HG02571 (cell line): ENCODE measurements at regions not wholly inside any gene's neighbourhood (a gene's known extent, or its start where the extent isn't known, plus 50 kb on each side); places are given as distances from the start of the nearest gene placed in this dataset.
"Not testable (repeated sequence)": the region's sequence is repeated elsewhere in the genome, so short reads cannot be mapped to it uniquely, and the experiment has no call there.

Source experiments
- ATAC-seq: cut with Tn5 transposase; IDR thresholded peaks from one replicate; pipeline ENCODE4 v1.9.1; 2021; ENCODE audit warnings: mild to moderate bottlenecking, moderate library complexity; ENCODE audit not compliant: unreplicated experiment

DNA sequence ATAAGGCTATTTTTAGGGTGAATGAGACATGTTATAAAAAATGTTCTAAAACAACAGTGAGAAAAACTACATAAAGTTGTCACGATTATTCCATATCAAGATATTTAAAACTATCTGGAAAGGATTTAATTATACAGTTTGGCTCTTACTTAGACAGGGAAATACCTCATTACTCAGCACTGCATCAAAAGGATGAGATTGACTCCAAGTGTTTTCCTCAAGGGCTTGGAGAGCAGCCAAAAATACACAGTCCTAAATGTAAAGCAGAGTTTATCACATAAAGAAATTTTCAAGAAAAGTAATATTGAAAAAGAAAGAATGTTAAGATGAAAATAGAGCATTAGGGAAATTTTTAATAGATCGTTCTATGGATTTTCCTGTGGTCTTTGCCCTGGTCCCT, 285.5 kb upstream of the NETO1 start:
- no peak for ATAC-seq

DNA sequence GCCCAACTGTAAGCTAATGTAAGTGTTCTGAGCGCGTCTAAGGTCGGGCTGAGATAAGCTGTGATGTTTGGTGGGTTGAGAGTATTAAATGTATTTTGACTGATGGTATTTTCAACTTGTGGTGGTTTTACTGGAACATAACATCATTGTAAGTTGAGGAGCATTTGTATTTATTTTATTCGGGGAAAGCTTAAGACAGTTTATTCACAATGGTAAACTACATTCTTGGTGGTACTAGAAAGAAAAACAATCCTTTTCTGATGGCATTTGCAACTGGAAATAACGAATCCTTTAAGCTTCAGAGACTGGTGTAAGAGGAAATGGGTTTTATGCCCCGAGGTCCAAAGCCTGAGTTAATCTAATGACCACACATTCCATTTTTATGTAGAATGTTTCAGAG, 283.3 kb upstream of the NETO1 start:
- no peak for ATAC-seq

DNA sequence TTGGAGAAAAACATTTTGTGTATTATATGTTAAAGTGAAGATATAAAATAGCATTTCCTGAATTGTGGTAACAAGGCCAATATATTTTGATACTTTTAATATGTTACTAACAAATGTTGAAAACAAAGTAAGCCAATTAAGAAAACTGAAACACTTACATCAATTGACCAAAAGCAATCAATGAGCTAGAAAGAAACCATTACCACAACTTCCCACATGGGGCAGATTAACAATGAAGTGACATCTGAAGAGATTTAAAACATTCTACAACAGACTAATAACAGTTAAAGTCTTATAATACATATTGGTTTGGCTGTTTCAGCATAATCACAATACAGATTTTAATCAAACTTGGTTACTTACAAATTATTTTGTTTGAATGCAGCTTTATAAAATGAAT, 282.4 kb upstream of the NETO1 start:
- ATAC-seq, result no peak

DNA sequence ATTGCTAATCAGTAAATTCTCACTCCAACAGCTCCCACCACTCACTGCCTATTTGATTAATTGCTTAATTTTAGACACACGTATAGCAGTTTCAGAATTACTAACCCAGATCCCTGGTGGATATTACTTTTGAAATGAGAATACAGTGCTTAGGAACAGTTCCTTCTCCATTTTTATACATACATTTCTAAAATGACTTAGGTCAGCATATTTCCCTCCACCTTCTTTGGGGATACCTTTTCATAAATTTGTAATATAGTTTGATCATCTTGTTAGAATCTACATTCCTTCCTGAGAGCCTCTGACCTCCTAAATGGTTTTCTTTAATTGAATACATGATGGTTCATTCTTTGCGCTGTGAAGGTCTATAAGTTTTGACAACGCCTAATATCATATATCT, 279.8 kb upstream of the NETO1 start:
- ATAC-seq, result no peak

DNA sequence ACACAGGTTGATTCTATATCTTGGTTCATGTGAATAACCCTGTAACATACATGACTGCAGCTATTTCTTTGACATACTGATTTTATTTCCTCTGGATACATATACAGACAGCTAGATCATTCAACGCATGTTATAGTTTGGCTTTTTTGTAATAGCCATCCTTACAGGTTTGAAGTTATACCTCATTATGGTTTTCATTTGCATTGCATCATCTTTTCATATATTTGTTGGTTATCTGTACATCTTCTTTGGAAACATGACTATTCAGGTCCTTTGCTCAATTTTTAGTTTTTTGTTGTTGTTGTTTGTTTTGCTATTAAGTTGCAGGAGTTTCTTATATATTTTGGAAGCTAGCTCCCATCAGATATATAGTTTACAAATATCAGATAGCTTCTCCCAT, 276.2 kb upstream of the NETO1 start:
- ATAC-seq, result no peak

DNA sequence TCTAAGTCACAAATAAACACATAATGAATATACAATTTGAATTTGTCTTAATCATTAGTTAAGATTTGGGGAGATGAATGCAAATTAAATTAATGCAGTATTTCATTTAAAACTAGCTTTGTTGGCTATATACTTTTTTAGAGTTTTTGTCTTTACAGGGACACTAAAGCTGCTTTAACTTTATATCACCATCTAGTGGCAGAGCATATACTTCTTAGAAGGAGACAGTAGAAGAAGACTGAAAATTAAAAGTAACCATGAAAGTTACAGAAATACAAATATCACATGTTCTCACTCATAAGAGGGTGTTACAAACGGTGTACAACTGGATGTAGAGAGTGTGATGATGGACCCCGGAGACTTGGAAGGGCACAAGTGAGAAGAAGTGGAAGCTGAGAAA, 268.3 kb upstream of the NETO1 start:
- ATAC-seq, result no peak

DNA sequence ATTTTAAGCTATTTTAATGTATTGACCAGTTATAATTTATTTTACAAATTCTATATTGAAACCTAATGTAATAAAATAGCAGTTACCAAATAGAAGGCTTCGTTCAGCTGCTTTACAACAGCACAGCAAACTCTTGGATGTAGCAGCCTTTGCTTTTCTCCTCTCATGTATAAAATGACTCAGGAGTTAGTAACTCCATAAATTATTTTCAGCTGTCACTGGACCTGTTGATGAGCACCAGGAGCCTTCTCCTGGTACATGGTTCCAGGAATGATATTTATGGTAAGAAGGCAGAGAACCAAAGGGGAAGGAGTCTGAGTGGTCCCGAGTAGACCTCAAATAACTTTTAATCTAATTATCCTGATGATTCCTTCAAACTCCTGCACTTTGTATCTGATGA, 256.4 kb upstream of the NETO1 start:
- no peak for ATAC-seq

DNA sequence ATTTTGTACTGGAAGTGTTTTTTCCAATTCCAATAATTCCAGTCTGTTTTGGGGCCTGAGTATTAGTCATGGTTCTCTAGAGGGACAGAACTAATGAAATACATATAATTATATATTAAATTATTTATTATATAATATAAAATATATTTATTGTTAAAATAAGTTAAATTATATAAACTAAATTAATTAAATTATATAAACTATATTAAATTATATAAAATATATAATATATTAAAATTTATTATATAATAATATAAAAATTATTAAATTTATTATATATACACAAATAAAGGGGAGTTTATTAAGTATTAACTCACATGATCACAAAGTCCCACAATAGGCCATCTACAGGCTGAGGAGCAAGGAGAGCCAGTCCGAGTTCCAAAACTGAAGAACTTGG, 253.4 kb upstream of the NETO1 start:
- ATAC-seq, result no peak

DNA sequence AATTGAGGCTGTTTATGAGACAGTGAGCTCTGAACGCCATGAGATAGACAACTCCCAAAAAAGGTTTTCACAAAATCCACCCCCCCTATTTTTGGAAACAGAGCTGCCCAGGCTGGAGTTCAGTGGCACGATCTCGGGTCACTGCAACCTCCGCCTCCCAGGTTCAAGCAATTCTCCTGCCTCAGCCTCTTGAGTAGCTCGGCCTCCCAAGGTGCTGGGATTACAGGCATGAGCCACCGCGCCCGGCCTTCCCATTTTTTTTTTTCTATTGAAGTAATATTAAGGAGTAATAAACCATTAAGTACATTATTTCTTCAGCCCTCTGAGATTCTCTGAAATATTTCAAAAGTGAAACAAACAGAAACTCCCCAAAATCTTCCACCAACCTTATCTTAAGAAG, 252.8 kb upstream of the NETO1 start:
- ATAC-seq, result no peak

DNA sequence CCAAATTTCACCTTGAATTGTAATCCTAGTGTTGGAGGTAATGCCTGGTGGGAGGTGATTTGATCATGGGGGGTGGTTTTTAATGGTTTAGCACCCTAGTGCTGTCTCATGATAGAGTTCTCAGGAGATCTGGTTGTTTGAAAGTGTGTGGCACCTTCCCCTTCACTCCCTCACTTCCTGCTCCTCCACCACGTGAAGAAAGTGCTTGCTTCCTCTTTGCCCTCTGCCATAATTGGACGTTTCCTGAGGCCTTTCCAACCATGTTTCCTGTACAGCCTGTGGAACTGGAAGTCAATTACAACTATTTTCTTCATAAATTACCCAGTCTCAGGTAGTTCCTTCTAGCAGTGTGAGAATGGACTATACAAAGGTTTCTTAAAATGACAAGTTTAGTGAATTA, 251.8 kb upstream of the NETO1 start:
- no peak for ATAC-seq

DNA sequence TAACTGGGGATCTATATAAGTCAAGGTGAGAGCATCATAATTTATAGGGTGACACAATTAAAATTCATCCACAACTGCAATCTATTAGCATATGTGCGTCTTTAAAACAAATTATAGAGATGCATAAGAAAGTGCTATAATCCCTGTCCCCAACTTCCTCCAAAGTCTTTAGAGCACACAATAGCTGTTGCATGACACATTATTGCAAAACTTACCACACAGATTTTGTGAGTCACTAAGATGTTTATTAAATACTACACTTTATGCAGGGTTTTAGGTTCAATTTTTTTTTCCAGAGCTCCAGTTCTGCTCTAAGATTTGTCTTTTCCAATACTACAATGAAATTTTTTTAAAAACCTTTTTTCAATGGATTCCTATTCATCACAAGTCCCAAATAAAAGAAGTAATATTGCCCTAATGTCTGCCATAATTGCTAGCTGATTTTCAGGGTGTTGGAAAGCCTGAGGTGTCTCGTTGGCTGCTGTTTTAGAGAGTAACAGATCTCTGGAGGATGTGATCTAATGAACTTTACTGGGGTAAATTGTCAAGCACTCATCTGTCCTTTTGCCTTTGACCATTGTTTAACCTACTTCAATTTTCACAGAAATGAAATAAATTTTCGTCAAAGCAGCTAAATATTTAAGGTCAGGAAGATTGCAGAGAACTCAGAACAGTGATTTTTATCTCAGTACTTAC, 250.5 kb upstream of the NETO1 start:
- no peak for ATAC-seq

DNA sequence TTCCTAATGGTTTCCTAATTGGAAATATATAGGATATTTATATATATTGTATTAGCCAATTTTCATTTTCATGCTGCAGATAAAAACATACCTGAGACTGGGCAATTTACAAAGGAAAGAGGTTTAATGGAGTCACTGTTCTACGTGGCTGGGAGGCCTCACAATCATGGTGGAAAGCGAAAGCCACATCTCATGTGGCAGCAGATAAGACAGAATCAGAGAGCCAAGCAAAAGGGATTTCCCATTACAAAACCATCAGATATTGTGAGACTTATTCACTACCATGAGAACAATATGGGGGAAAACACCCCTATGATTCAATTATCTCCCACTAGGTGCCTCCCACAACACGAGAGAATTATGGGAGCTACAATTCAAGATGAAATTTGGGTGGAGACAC, 242.5 kb upstream of the NETO1 start:
- ATAC-seq, result no peak

DNA sequence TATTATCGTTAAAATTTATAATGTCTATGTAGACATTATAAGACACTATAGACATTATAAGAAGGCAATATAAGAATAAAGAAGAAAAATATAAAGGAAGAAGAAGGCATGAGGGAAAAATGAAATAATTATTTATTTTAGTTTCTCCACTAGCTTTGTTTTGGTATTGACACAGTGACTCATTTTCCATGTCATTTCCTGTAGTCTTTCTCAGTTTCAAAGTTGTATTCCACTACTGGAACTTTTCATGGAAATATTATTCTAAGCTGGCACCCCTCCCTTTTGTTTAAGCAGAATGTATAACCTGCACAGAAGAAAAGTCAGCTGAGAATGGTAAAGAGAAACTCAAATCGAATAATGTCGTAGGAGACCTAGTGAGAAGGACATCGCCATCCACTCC, 234.2 kb upstream of the NETO1 start:
- no peak for ATAC-seq

DNA sequence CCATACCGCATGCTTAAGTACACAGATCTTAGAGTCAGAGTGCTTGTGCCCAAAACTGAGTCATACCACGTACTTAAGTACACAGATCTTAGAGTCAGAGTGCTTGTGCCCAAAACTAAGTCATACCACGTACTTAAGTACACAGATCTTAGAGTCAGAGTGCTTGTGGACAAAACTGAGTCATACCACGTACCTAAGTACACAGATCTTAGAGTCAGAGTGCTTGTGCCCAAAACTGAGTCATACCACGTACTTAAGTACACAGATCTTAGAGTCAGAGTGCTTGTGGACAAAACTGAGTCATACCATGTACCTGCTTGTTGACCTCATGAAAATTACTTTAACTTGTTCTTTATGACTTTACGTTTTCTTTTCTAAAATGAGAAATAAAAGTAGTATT, 233.7 kb upstream of the NETO1 start:
- ATAC-seq, result not testable (repeated sequence)

DNA sequence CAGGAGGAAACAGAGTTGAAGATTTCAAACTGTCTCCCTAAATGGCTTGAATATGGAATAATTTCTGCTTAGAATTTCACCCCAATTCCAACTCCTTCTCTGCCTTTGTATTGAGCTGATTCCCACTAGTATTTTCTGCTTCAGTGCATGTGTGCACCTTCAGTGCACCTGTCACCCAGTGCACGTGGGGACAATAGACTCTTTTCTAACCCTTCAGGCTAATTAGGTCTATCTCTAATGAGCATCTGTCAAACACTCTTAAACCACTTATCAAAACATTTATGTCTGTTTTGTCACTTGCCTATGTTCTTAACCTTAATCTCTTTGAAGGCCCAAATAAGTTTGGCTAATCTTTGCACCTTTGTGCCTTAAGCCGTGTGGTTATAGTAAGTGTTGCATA, 232.0 kb upstream of the NETO1 start:
- no peak for ATAC-seq

DNA sequence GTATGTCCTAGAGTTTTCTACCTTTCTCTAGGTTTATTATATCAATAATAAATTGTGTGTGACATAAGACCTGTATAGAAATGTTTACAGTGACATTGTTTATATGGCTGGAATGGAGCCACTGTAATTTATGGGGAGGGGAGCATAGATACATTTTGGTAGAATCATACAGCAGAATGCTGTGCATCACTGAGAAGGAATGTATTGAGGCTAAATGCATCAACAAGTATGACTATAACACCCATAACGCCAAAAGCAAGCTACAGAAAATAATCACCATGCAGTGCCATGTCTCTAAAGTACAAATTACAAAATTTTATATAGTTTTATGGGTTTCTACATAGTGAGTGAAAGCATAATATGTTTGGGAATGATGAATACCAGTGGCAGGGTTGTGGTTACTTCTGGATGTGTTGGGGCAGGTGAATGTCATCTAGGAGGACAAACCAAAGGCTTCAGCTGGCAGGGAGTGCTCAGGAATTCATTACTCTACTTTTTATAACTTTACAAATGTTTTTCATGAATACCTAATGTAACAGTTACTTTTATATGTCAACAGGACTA, 226.0 kb upstream of the NETO1 start:
- ATAC-seq, result no peak

DNA sequence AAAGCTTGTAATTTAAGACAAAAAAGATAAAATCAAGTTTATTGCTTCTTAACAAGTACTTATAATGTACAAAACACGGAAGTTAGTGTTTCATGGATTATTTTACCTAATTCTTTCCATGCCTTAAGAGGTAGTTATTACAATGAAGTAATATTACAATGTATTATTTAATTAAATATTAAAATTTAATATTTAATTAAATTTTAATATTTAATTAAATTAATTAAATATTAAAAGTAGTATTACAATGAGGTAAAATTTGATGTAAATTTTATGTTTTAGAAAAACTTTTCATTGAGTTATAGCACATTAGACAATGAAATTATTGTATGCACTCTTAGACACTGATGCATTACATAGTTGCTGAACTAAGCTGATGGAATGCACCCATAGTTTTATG, 220.7 kb upstream of the NETO1 start:
- no peak for ATAC-seq

DNA sequence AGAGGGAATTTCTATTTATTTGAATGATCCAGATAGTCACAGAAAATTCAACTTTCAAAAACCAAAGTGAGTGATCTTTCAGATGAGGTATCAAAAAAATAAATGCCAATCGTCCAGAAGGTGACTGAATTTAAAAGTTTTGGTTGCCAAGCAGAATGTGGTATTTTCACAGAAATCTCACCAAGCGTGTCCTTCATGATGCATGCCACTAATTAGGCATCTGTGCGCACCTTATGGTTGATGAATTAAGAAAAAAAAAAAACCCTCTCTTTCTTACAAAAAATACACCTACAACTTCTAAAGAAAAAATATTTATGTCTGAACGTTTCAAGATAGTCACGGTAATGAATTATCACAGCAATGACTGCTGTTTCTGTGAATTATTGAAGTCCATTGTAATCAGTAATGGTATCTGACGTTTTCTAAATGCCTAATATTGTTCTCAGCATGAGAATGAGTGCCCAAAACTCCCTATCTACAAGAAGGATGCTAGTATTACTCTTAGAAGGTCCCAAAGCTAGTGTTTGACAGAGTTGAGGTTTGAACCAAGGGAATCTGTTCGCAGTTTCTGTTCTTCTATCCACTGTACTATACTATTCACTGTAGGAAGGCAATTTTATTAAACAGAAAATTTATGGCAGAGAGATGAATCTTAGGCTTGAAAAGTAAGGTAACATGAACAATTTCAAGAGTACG, 219.6 kb upstream of the NETO1 start:
- ATAC-seq, result no peak

DNA sequence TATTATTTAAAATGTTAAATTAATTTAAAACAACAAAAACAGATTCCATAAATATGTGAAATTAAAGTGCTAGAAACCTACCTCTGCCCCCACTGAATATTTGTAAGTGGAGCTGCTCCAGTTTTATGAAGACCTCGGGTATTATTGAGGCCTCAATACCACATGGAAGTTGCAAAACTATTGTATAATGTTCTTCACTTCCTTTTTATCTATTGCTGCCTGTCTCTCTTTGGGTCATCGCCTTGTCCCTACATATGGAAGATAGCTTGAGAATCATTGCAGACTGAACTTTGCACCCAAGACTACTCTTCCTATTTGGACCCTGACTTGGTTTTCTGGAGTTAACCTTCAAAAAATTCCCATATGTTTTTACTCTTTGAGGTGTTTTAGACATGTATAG, 212.1 kb upstream of the NETO1 start:
- no peak for ATAC-seq

DNA sequence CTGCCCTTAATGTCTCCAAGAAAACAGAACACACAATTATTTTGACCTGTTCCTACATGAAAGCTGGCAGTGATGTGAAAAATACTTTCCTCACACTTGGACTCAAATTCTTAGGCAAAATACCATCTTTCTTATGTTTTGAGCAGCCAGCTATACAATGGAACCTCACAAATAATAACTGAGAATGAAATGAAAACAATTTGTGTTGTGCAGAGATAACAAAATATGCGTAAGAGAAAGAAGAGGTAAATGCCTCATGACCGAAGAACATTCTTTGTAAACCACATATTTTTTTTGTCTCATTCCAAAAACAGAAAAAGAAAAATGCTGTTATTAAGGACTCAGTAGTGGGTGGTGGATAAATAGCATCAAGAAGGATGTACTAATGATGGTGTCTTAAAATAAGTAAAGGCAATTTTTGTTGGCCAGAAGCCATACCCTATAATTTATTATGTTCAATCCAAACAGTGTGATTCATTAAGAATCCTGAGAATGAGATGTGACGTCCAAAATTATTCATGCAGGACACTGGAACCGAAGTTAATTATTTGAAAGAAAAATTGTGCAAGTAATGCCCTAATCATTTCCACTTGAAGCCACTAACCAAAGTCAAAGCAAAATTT, 193.0 kb upstream of the NETO1 start:
- no peak for ATAC-seq

DNA sequence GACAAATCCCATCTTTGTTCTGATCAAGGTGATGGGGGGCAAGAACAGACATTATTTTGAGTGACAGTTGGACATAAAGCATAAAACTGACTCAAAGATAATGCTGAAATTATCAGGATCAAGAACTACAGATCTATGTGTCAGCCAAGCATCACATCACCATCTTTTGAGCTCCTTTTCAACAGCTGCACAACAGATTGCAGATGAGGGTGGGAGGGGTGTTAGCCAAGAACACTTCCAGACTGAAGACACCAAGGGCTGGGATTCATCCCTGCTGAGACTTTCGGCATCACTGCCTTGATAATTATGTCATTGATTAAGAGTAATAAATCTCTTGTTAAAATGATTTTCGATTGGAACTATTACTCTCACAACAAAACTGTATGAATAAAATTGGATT, 191.5 kb upstream of the NETO1 start:
- ATAC-seq, result no peak

DNA sequence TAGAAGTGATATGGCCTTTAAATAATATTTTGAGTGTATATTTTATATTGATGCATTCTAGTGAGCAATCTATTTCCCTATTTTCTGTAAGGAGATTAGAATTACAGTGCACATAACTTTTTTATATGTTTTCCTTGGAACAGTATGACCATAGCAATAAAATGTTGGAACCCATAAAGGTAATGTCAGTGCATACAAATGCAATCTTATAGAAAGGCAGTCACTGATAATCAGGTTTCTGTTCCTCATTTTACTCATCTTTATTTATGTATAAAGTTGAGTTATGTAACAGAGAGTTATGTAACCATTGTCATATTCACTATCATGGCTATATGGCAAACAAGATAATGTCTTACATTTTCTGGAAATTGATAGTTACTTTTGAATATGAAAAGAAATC, 179.9 kb upstream of the NETO1 start:
- no peak for ATAC-seq
